WTC11 (cell line): ENCODE measurements at regions not wholly inside any gene's neighbourhood (a gene's known extent, or its start where the extent isn't known, plus 50 kb on each side); places are given as distances from the start of the nearest gene placed in this dataset.

ENCODE experiments used
- ATAC-seq: fragments of 200-7000 bp; cut with Tn5 transposase; 2 replicates; pipeline ENCODE4 v1.10.0; 2021; ENCODE audit warnings: mild to moderate bottlenecking, moderate library complexity
- CTCF ChIA-PET: fragments of 300-600 bp; sonication (Branson Sonifier 250); formaldehyde crosslinking; loops from one replicate; lab custom pipeline; 2021; ENCODE audit warnings: antibody characterized with exemption; lab: Charles Lee
- POLR2A ChIA-PET: fragments of 350-600 bp; sonication (Branson Sonifier 250); formaldehyde crosslinking; loops from one replicate; lab custom pipeline; 2021; ENCODE audit warnings: antibody characterized with exemption; lab: Charles Lee
- DNase-seq: peaks from one replicate; pipeline ENCODE4 v3.0.0; 2021; ENCODE audit warnings: low spot score
- H3K27ac Mint-ChIP-seq: 2 replicates; pipeline ENCODE4 v1.8.0; 2021; ENCODE audit warnings: mixed read lengths
- H3K27me3 Mint-ChIP-seq: 2 replicates; pipeline ENCODE4 v1.8.0; 2021; ENCODE audit warnings: low read depth, mild to moderate bottlenecking, moderate library complexity, mixed read lengths
- H3K36me3 Mint-ChIP-seq: 2 replicates; pipeline ENCODE4 v1.8.0; 2021; ENCODE audit warnings: mixed read lengths
- H3K4me1 Mint-ChIP-seq: 2 replicates; pipeline ENCODE4 v1.8.0; 2022; ENCODE audit warnings: mixed read lengths
- H3K4me3 Mint-ChIP-seq: 2 replicates; pipeline ENCODE4 v1.8.0; 2021; ENCODE audit warnings: mild to moderate bottlenecking, moderate library complexity, mixed read lengths
- H3K9me3 Mint-ChIP-seq: 2 replicates; pipeline ENCODE4 v1.8.0; 2021; ENCODE audit warnings: mixed read lengths
- ATF1 ChIP-seq: sonication (generic); formaldehyde crosslinking; IDR thresholded peaks from 2 replicates; pipeline ENCODE4 v1.8.1; 2023; ENCODE audit warnings: mild to moderate bottlenecking, moderate library complexity, missing genetic modification reagents
- CREB1 ChIP-seq: sonication (generic); formaldehyde crosslinking; IDR thresholded peaks from 2 replicates; pipeline ENCODE4 v1.8.0; 2023; ENCODE audit warnings: mild to moderate bottlenecking, missing genetic modification reagents
- ETV6 ChIP-seq: sonication (generic); formaldehyde crosslinking; IDR thresholded peaks from 2 replicates; pipeline ENCODE4 v1.8.1; 2022; ENCODE audit warnings: mild to moderate bottlenecking, missing genetic modification reagents
- IRF2 ChIP-seq: sonication (generic); formaldehyde crosslinking; IDR thresholded peaks from 2 replicates; pipeline ENCODE4 v1.8.0; 2022; ENCODE audit warnings: low read depth, missing genetic modification reagents, borderline replicate concordance
- JUN ChIP-seq: sonication (generic); formaldehyde crosslinking; IDR thresholded peaks from 2 replicates; pipeline ENCODE4 v1.8.0; 2023; ENCODE audit warnings: mild to moderate bottlenecking, missing genetic modification reagents
- PRRX2 ChIP-seq: fragments of 250-450 bp; sonication (Bioruptor Pico); IDR thresholded peaks from 2 replicates; pipeline ENCODE4 v1.8.0; 2021; ENCODE audit warnings: mild to moderate bottlenecking
- TCF7 ChIP-seq: sonication (generic); formaldehyde crosslinking; IDR thresholded peaks from 2 replicates; pipeline ENCODE4 v1.8.0; 2022; ENCODE audit warnings: mild to moderate bottlenecking, low read depth, missing genetic modification reagents, moderate library complexity
- TEAD1 ChIP-seq: sonication (generic); formaldehyde crosslinking; IDR thresholded peaks from 2 replicates; pipeline ENCODE4 v1.8.0; 2022; ENCODE audit warnings: mild to moderate bottlenecking, missing genetic modification reagents
- ZNF121 ChIP-seq: sonication (generic); formaldehyde crosslinking; IDR thresholded peaks from 2 replicates; pipeline ENCODE4 v1.8.0; 2023; ENCODE audit warnings: missing genetic modification reagents
- ZNF138 ChIP-seq: sonication (generic); formaldehyde crosslinking; conservative IDR thresholded peaks from 2 replicates; pipeline ENCODE4 v1.8.1; 2022; ENCODE audit warnings: mild to moderate bottlenecking, moderate library complexity, missing genetic modification reagents
- ZNF219 ChIP-seq: sonication (generic); formaldehyde crosslinking; IDR thresholded peaks from 2 replicates; pipeline ENCODE4 v1.8.0; 2023; ENCODE audit warnings: missing genetic modification reagents, mild to moderate bottlenecking, borderline replicate concordance
- ZNF317 ChIP-seq: sonication (generic); formaldehyde crosslinking; IDR thresholded peaks from 2 replicates; pipeline ENCODE4 v1.8.1; 2023; ENCODE audit warnings: low read depth, mild to moderate bottlenecking, moderate library complexity, missing genetic modification reagents, borderline replicate concordance
- TF ChIP-seq, protein P1 (sequence below): fragments of 250-450 bp; sonication (Bioruptor Pico); IDR thresholded peaks from 2 replicates; pipeline ENCODE4 v1.8.0; 2021; ENCODE audit warnings: mild to moderate bottlenecking
- TF ChIP-seq, protein P2 (sequence below): fragments of 200-600 bp; IDR thresholded peaks from 2 replicates; pipeline ENCODE4 v1.8.0; 2022; ENCODE audit warnings: antibody characterized with exemption
- TF ChIP-seq, protein P3 (sequence below): sonication (generic); formaldehyde crosslinking; IDR thresholded peaks from 2 replicates; pipeline ENCODE4 v1.8.0; 2022; ENCODE audit warnings: mild to moderate bottlenecking, missing genetic modification reagents
- TF ChIP-seq, protein P4 (sequence below): fragments of 250-450 bp; sonication (Bioruptor Pico); IDR thresholded peaks from 2 replicates; pipeline ENCODE4 v2.1.2; 2022; ENCODE audit warnings: mild to moderate bottlenecking, moderate library complexity
- TF ChIP-seq, protein P5 (sequence below): sonication (generic); formaldehyde crosslinking; IDR thresholded peaks from 2 replicates; pipeline ENCODE4 v1.8.1; 2022; ENCODE audit warnings: missing genetic modification reagents, borderline replicate concordance

DNA sequence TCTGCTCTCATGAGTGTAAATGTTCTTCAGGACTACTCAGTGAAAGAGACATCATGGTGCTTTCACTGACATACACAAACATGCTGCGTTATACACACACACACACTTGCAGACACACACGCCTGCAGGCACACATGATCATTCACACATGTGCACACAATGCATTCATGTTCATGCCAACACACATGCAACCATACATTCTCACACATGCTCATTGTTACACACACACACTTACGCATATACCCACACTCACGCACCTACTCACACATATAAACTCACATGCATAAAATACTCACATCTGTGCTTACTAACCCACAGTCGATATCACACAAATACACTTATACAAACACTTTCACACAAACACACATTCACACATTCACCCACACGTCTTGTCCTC, 241.6 kb downstream of the LMX1A start:
- Mint-ChIP-seq H3K36me3 (no peaks in the 10 kb centered on the region), H3K4me1 (peaks cover 10% of the 10 kb centered on the region), H3K9me3 (no peaks in the 10 kb centered on the region), H3K4me3 (no peak overlapping the region), H3K27ac (no peak overlapping the region), H3K27me3 (peaks cover 55% of the 10 kb centered on the region)
- no peak for TF ChIP-seq TEAD1 (CRISPR knock-in tag)
- no peak for TF ChIP-seq JUN (CRISPR knock-in tag)
- TF ChIP-seq ZNF138 (CRISPR knock-in tag), result no peak
- no peak for TF ChIP-seq TCF7 (CRISPR knock-in tag)
- CTCF ChIA-PET, result interaction anchor here (0.7 to 2.7 kb wide), 15 partner anchors 15 to 253 kb away, joined by 3 to 30 read pairs (median 4); no protein-coding TSS in a partner anchor
- DNase-seq (no peak), ATAC-seq (no peak)
- POLR2A ChIA-PET, result no interaction called here

DNA sequence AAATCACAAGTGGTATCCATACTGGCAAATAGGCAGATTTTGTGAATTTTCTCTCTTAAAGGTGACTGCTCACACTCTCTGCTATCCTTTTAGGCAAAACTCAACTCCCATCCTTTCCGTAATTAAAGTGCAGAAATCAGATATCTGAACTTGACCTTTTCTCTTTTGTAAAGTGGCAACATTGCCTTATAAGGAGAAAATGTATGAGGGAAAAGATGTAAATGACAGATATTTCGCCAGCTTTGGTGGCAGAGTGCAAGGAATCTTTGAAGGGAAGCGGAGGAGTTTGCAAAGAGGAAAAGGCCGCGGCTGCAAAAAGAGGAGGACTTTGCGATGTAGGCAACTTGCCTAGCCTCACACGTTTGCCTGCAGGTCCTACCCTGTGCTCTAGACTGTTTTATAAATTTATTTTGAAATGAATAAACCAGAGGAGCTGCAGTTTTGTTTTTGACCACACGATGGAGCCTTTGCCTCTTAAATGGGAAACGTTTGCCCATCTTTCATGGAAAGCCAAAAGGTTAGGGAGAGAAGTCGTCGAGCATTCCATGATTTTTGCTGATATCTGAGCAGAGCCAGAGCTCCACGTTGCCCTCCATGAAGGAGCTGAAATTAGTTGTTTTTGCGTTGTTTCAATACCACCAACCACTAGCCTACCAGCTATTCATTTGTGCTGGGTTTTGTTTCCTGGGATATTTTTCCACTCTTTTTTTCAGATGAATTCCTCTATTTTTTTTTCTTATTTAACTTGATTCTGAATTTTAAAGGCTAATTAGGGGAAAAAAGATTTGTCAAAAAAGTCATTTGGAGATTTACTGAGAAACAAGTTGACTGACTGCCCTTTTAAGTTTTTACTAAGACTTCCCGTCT, 242.3 kb downstream of the LMX1A start:
- ATAC-seq, result peak; percentile 75
- no peaks in the 10 kb centered on the region for H3K9me3 Mint-ChIP-seq
- H3K36me3 Mint-ChIP-seq, result no peaks in the 10 kb centered on the region
- CTCF ChIA-PET, result interaction anchor here (0.7 to 2.7 kb wide), 15 partner anchors 15 to 254 kb away, joined by 3 to 30 read pairs (median 4); no protein-coding TSS in a partner anchor
- no peak overlapping the region for H3K27ac Mint-ChIP-seq
- no peak overlapping the region for H3K4me3 Mint-ChIP-seq
- TF ChIP-seq, protein P1, sequence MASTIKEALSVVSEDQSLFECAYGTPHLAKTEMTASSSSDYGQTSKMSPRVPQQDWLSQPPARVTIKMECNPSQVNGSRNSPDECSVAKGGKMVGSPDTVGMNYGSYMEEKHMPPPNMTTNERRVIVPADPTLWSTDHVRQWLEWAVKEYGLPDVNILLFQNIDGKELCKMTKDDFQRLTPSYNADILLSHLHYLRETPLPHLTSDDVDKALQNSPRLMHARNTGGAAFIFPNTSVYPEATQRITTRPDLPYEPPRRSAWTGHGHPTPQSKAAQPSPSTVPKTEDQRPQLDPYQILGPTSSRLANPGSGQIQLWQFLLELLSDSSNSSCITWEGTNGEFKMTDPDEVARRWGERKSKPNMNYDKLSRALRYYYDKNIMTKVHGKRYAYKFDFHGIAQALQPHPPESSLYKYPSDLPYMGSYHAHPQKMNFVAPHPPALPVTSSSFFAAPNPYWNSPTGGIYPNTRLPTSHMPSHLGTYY (CRISPR knock-in tag), result no peak
- peak; percentile 25; the same call in 1 of the 2 replicates for TF ChIP-seq ZNF317
- TF ChIP-seq, protein P2, sequence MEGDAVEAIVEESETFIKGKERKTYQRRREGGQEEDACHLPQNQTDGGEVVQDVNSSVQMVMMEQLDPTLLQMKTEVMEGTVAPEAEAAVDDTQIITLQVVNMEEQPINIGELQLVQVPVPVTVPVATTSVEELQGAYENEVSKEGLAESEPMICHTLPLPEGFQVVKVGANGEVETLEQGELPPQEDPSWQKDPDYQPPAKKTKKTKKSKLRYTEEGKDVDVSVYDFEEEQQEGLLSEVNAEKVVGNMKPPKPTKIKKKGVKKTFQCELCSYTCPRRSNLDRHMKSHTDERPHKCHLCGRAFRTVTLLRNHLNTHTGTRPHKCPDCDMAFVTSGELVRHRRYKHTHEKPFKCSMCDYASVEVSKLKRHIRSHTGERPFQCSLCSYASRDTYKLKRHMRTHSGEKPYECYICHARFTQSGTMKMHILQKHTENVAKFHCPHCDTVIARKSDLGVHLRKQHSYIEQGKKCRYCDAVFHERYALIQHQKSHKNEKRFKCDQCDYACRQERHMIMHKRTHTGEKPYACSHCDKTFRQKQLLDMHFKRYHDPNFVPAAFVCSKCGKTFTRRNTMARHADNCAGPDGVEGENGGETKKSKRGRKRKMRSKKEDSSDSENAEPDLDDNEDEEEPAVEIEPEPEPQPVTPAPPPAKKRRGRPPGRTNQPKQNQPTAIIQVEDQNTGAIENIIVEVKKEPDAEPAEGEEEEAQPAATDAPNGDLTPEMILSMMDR, result peak; percentile 69
- no peak for TF ChIP-seq CREB1 (CRISPR knock-in tag)
- TF ChIP-seq IRF2 (CRISPR knock-in tag), result no peak
- TF ChIP-seq PRRX2 (CRISPR knock-in tag), result no peak
- TF ChIP-seq ZNF121 (CRISPR knock-in tag), result no peak
- TF ChIP-seq, protein P3, sequence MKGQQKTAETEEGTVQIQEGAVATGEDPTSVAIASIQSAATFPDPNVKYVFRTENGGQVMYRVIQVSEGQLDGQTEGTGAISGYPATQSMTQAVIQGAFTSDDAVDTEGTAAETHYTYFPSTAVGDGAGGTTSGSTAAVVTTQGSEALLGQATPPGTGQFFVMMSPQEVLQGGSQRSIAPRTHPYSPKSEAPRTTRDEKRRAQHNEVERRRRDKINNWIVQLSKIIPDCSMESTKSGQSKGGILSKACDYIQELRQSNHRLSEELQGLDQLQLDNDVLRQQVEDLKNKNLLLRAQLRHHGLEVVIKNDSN (CRISPR knock-in tag), result no peak
- TF ChIP-seq, protein P4, sequence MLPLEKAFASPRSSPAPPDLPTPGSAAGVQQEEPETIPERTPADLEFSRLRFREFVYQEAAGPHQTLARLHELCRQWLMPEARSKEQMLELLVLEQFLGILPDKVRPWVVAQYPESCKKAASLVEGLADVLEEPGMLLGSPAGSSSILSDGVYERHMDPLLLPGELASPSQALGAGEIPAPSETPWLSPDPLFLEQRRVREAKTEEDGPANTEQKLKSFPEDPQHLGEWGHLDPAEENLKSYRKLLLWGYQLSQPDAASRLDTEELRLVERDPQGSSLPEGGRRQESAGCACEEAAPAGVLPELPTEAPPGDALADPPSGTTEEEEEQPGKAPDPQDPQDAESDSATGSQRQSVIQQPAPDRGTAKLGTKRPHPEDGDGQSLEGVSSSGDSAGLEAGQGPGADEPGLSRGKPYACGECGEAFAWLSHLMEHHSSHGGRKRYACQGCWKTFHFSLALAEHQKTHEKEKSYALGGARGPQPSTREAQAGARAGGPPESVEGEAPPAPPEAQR (CRISPR knock-in tag), result no peak
- no peak for TF ChIP-seq ZNF219
- TF ChIP-seq, protein P5, sequence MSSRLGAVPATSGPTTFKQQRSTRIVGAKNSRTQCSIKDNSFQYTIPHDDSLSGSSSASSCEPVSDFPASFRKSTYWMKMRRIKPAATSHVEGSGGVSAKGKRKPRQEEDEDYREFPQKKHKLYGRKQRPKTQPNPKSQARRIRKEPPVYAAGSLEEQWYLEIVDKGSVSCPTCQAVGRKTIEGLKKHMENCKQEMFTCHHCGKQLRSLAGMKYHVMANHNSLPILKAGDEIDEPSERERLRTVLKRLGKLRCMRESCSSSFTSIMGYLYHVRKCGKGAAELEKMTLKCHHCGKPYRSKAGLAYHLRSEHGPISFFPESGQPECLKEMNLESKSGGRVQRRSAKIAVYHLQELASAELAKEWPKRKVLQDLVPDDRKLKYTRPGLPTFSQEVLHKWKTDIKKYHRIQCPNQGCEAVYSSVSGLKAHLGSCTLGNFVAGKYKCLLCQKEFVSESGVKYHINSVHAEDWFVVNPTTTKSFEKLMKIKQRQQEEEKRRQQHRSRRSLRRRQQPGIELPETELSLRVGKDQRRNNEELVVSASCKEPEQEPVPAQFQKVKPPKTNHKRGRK (CRISPR knock-in tag), result no peak
- no peak for TF ChIP-seq ETV6 (CRISPR knock-in tag)
- no peak for TF ChIP-seq ATF1 (CRISPR knock-in tag)
- H3K27me3 Mint-ChIP-seq, result peaks cover 50% of the 10 kb centered on the region
- POLR2A ChIA-PET, result no interaction called here
- DNase-seq, result peak; percentile 72
- H3K4me1 Mint-ChIP-seq, result peaks cover 13% of the 10 kb centered on the region
